Psoas muscle (tissue), 7 donors: ENCODE measurements at regions not wholly inside any gene's neighbourhood (a gene's known extent, or its start where the extent isn't known, plus 50 kb on each side); places are given as distances from the start of the nearest gene placed in this dataset.

ENCODE experiments used
- ATAC-seq, 4 donors: fragments of 200-7000 bp; cut with Tn5 transposase; one replicate each; pipeline ENCODE4 v1.9.1; 2020; ENCODE audit warnings: moderate library complexity in 3 of 4, mild to moderate bottlenecking in 2 of 4
- DNase-seq, 2 donors: peaks; one replicate each; pipeline ENCODE4 v3.0.0-alpha.2; 2020
- H3K27ac ChIP-seq: fragments of 200-600 bp; one replicate; pipeline ENCODE4 v1.8.0; 2022
- H3K27me3 ChIP-seq, 3 donors: fragments of 200-600 bp in 1 of 3; one replicate each; pipeline versions ENCODE4 v1.6.1 to v1.8.0; 2013 to 2022; ENCODE audit warnings: low read length in 2 of 3, mild to moderate bottlenecking in 2 of 3, moderate library complexity in 1 of 3; ENCODE audit not compliant: insufficient read depth in 3 of 3
- H3K36me3 ChIP-seq, 2 donors: fragments of 200-600 bp in 1 of 2; one replicate each; pipeline versions ENCODE4 v1.6.1 to v1.8.0; 2013 to 2022; ENCODE audit warnings: low read depth in 1 of 2, mild to moderate bottlenecking in 1 of 2, moderate library complexity in 1 of 2; ENCODE audit not compliant: insufficient read depth in 1 of 2
- H3K4me1 ChIP-seq: fragments of 200-600 bp; one replicate; pipeline ENCODE4 v1.8.0; 2022
- H3K4me3 ChIP-seq: fragments of 200-600 bp; one replicate; pipeline ENCODE4 v1.8.0; 2022; ENCODE audit warnings: mild to moderate bottlenecking
- H3K9me3 ChIP-seq: fragments of 200-600 bp; one replicate; pipeline ENCODE4 v1.8.0; 2022
- CTCF ChIP-seq: fragments of 200-600 bp; IDR thresholded peaks from one replicate; pipeline ENCODE4 v1.8.0; 2022; ENCODE audit warnings: antibody characterized with exemption
- WGBS, 3 donors: extraction: QIAGEN DNeasy Blood & Tissue Kit; methylation state at CpG; one replicate each; pipeline versions ENCODE4 v1.1.6 to v1.1.7; 2013; 5-methylcytosine and 5-hydroxymethylcytosine counted together
- intact Hi-C, 2 donors: fragments of 100-400 bp; cut with DNase I; formaldehyde crosslinking; loops; one replicate each; pipeline versions ENCODE4 v1.11.0 to v1.14.2; 2022
- donor health status: healthy with polysubstance abuse.
- donor health status: DM: no; HTN: no; CAD: no; lungs with moderate emphysema.
- donor health status: Bipolar disorder and iron deficiency.
- donor health status: healthy.
- donor health status: DM: yes; HTN: yes; CAD: no.
- donor health status: DM: no; HTN: no; CAD: no.
- donor health status: DM: yes; HTN: yes; CAD: no.

- TF ChIP-seq CTCF: no peak
- 95 to 100% (median 99%) methylated on average over 1 of the region's 1 CpG for WGBS, 3 donors
- intact Hi-C loops: no loop called here
- no peak overlapping the region for H3K4me3 ChIP-seq
- DNase-seq (no peak), ATAC-seq (no peak)
- no peak overlapping the region for H3K27ac ChIP-seq
- no peaks in the 10 kb centered on the region for H3K9me3 ChIP-seq
- H3K4me1 ChIP-seq: peaks cover 5% of the 10 kb centered on the region
- H3K27me3 ChIP-seq: no peaks in the 10 kb centered on the region
- peaks cover 0 to 4% of the 10 kb centered on the region in 2 donors for H3K36me3 ChIP-seq
Measured at GRCh38 chr7:112886208-112886607, 96.0 kb upstream of the TMEM168 start.

DNA sequence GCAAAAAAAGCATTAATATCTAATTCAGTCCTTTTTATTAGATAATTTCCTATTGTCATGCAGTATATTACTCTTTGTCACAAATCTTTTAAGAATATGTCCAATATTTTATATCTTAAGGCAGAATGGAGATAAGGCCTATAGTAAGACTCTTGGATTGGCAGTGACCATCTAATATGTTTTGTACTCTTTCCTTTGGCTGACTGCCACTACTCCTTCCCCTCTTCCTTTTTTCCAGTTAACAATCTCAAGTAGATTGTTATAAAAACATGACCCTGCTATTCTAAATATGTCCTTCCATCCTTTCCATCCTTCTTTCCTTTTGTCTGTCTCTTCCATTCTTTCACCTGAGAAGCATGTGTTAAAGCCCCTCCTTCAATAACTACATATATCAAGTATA, 92.8 kb upstream of the TMEM168 start:
- Histone ChIP-seq H3K4me1 (peaks cover 5% of the 10 kb centered on the region), H3K27me3 (no peaks in the 10 kb centered on the region), H3K36me3 (peaks cover 0 to 4% of the 10 kb centered on the region in 2 donors), H3K27ac (no peak overlapping the region), H3K9me3 (no peaks in the 10 kb centered on the region), H3K4me3 (no peak overlapping the region)
- DNase-seq (no peak), ATAC-seq (no peak)
- TF ChIP-seq CTCF: no peak
- intact Hi-C loops: no loop called here

DNA sequence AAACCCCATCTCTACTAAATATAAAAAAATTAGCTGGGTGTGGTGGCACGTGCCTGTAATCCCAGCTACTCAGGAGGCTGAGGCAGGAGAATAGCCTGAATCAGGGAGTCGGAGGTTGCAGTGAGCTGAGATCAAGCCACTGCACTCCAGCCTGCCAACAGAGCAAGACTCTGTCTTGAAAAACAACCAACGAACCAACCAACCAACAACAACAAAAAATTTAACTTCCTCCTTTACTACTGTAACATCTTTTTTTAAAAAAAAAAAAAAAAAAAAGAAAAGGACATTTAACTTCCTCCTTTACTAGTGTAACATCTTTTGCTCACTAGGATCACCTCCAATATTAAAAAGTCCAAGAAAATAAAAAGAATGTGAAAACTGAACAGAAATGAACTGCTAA, 92.3 kb upstream of the TMEM168 start:
- H3K36me3 ChIP-seq: peaks cover 0 to 4% of the 10 kb centered on the region in 2 donors
- DNase-seq (no peak), ATAC-seq (no peak)
- H3K27ac ChIP-seq: no peak overlapping the region
- H3K27me3 ChIP-seq: no peaks in the 10 kb centered on the region
- H3K9me3 ChIP-seq: no peaks in the 10 kb centered on the region
- H3K4me1 ChIP-seq: peaks cover 5% of the 10 kb centered on the region
- no peak overlapping the region for H3K4me3 ChIP-seq
- TF ChIP-seq CTCF: no peak
- WGBS, 3 donors: 66 to 73% (median 69%) methylated on average over 3 of the region's 3 CpGs
- intact Hi-C loops: no loop called here

- H3K27ac ChIP-seq: no peak overlapping the region
- peaks cover 5% of the 10 kb centered on the region for H3K4me1 ChIP-seq
- DNase-seq (no peak), ATAC-seq (no peak)
- no peak overlapping the region for H3K4me3 ChIP-seq
- H3K9me3 ChIP-seq: no peaks in the 10 kb centered on the region
- no peak for TF ChIP-seq CTCF
- no peaks in the 10 kb centered on the region for H3K27me3 ChIP-seq
- WGBS, 3 donors: 58 to 88% (median 70%) methylated on average over 4 of the region's 4 CpGs
- peaks cover 2 to 4% of the 10 kb centered on the region in 2 donors for H3K36me3 ChIP-seq
- intact Hi-C loops: no loop called here
Measured at GRCh38 chr7:112882022-112882421, 91.8 kb upstream of the TMEM168 start.

DNA sequence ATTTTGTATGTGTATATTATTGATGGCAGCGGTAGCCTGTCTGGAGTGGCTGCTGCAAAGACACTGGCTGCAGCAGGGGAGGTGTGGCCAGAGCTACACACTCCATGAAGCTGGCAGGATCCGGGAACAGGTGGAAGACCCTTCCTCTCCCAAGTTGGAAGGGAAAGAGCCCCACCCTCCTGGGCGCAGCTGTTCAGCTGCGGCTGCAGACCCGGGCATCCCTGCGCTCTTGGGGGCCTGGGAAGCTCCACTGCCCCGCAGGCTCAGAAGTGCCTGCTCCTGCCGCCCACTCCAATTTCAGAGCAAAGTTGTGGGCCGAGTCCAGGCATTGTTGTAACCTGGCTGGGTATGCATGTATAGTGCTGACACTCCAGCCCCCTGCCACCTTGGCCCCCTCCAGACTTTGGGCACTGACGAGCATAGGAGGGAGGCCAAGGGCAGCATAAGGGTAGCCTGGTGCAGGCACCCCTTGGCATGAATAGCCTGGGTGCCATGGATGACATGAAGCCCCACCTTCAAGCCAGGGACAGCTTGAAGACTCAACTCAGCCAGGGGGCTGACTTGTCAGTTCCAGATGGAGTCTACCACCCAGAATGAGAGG, 90.7 kb upstream of the TMEM168 start:
- TF ChIP-seq CTCF: no peak
- DNase-seq: no peak
- Histone ChIP-seq H3K27ac (no peak overlapping the region), H3K36me3 (peaks cover 3 to 4% of the 10 kb centered on the region in 2 donors), H3K27me3 (no peaks in the 10 kb centered on the region), H3K4me1 (peaks cover 5% of the 10 kb centered on the region), H3K4me3 (no peak overlapping the region), H3K9me3 (no peaks in the 10 kb centered on the region)
- ATAC-seq: no peak
- intact Hi-C loops: no loop called here
- WGBS, 3 donors: 54 to 71% (median 59%) methylated on average over 10 of the region's 10 CpGs
